GM21737 (cell line): ENCODE measurements at regions not wholly inside any gene's neighbourhood (a gene's known extent, or its start where the extent isn't known, plus 50 kb on each side); places are given as distances from the start of the nearest gene placed in this dataset.
"Not testable (repeated sequence)": the region's sequence is repeated elsewhere in the genome, so short reads cannot be mapped to it uniquely, and the experiment has no call there.

Source experiments
- ATAC-seq: cut with Tn5 transposase; IDR thresholded peaks from one replicate; pipeline ENCODE4 v1.9.1; 2021; ENCODE audit warnings: mild to moderate bottlenecking, moderate library complexity; ENCODE audit not compliant: unreplicated experiment

- no peak for ATAC-seq
Observed at GRCh38 chr21:25171438-25171837, 435.8 kb downstream of the MRPL39 start.

GRCh38 chr21:25170681-25171080, 436.6 kb downstream of the MRPL39 start:
- no peak for ATAC-seq

DNA sequence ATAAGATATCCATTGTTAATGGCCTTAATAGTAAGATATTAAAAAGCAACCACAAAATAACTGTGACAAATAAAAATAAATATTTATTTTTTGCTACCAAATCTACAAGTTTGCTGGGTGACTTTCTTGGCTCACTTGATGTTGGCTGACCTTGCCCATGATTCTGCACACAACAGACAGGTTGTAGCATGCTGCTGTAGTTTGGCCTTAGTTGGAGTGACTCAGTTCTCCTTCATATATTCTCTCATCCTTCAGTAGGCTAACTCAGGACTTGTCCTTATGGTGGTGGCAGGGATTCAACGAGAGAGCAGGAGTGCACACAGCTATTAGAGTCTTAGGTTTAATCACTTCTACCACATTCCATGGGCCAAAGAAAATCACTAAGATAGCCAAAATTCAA, 437.9 kb downstream of the MRPL39 start:
- no peak for ATAC-seq

DNA sequence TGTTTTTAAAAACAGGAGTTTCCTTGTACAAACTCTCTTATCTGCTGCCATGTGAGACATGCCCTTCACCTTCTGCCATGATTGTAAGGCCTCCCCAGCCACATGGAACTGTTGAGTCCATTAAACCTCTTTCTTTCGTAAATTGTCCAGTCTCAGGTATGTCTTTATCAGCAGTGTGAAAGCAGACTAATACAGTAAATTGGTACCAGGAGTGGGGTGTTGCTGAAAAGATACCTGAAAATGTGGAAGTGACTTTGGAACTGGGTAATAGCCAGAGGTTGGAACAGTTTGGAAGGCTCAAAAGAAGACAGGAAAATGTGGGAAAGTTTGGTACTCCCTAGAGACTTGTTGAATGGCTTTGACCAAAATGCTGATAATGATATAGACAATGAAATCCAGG, 440.4 kb downstream of the MRPL39 start:
- not testable (repeated sequence) for ATAC-seq

DNA sequence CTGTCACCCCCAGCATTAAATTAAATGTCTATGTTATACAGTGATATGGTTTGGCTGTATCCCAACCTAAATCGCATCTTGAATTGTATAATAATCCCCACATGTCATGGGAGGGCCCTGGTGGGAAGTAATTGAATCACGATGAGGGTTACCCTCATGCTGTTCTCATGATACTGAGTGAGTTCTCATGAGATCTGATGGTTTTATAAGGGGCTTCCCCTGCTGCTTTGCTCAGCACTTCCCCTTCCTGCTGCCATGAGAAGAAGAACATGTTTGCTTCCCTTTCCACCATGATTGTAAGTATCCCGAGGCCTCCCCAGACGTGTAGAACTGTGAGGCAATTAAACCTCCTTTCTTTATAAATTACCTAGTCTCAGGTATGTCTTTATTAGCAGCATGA, 445.7 kb downstream of the MRPL39 start:
- no peak for ATAC-seq

DNA sequence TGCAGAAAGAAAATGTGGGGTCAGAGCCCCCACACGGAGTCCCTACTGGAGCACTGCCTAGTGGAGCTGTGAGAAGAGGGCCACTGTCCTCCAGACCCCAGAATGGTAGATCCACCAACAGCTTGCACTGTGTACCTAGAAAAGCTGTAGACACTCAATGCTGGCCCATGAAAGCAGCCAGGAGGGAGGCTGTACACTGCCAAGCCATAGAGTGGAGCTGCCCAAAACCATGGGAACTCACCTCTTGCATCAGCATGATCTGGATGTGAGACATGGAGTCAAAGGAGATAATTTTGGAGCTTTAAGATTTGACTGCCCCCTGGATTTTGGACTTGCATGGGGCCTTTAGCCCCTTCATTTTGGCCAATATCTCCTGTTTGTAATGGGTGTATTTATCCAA, 452.3 kb downstream of the MRPL39 start:
- not testable (repeated sequence) for ATAC-seq

GRCh38 chr21:25149022-25149421, 458.3 kb downstream of the MRPL39 start:
- ATAC-seq = no peak

DNA sequence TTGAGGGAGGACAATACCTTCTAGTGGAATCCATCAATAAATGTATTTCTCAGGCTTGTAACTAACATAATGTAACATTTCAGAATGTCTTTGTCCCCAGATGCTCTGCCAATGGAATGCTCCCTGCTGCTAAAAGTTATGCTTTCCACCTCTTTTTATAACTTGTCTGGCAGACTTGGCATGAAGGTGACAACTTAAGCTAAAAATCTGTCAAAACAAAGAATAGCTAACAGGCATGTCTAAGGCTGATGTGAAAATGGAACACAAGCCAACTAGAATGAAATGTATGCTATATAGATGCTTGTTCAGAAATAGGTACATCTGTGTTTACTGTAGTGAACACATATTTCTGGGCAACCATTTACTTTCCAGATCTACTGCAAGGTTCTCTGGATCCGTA, 467.9 kb downstream of the MRPL39 start:
- ATAC-seq = no peak

- ATAC-seq = no peak
Observed at GRCh38 chr21:25133939-25134338, 473.3 kb downstream of the MRPL39 start.

DNA sequence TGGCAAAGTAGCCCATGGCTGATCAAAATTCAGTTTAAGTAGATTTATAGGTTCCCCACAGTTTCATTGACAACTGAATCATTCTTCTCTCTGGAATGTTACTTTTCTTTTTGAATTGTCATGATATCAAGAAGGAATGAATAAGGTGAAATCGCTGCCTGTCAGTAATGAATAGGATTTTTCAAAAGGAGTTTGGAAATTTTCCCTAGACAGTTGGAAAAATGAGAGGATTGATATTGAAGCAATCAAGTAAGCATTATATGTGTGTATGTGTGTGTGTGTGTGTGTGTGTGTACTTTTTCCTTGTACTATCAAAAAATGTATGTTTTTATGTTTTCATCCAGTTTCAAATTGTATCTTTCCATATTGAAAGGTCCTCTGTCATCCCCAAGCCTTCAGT, 479.5 kb downstream of the MRPL39 start:
- ATAC-seq = no peak

GRCh38 chr21:25127007-25127406, 480.3 kb downstream of the MRPL39 start:
- no peak for ATAC-seq

- no peak for ATAC-seq
Observed at GRCh38 chr21:25126564-25126963, 480.7 kb downstream of the MRPL39 start.

DNA sequence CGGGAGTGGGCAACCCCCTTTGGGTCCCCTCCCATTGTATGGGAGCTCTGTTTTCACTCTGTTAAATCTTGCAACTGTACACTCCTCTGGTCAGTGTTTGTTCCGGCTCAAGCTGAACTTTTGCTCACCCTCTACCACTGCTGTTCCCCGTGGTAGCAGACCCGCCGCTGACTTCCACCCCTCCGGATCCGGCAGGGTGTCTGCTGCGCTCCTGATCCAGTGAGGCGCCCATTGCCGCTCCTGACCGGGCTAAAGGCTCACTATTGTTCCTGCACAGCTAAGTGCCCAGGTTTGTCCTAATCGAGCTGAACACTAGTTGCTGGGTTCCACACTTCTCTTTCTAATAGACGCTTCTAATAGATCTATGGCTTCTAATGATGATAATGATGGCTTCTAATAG, 488.6 kb downstream of the MRPL39 start:
- no peak for ATAC-seq

- ATAC-seq = no peak
Observed at GRCh38 chr21:25115021-25115420, 492.3 kb downstream of the MRPL39 start.

- no peak for ATAC-seq
Observed at GRCh38 chr21:25107708-25108107, 499.6 kb downstream of the MRPL39 start.

- no peak for ATAC-seq
Observed at GRCh38 chr21:25103500-25104207, 503.6 kb downstream of the MRPL39 start.

GRCh38 chr21:25097648-25098047, 509.6 kb downstream of the MRPL39 start:
- no peak for ATAC-seq

- ATAC-seq = no peak
Observed at GRCh38 chr21:25094695-25095094, 512.6 kb downstream of the MRPL39 start.

GRCh38 chr21:25092441-25093011, 514.8 kb downstream of the MRPL39 start:
- ATAC-seq = no peak

DNA sequence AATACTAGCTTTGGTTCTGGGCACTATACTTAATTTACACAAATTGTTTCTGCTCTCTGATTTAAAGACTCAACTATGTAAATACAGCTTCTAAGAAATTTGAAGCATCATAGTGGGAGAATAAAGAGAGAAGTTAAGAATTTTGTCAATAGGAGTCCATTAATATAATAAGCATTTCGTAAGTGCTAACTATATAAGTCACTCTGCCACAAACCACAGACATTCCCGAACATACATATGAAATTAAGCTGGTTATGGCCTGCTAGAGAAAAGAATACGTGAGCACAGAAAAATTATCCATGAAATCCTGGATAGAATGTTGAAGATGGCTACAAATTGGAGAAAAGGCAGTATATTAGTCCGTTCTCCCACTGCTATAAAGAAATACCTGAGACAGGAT, 526.2 kb downstream of the MRPL39 start:
- no peak for ATAC-seq

DNA sequence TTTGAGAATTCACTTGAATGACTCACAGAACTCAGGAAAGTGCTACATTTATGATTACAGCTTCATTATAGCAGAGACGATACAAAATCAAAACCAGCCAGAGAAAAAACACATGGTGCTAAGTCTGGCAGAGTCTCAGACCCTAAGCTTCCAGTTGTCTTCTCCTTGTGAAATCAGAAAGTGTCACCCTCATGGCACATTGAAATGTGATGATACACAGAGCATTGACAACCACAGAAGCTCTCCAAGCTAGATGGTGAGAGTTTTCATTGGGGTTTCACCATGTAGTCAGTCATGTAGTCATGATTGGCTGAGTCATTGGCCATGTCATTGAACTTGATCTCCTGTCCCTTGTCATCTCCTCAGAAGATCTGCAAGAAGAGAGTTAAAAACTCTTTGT, 526.6 kb downstream of the MRPL39 start:
- no peak for ATAC-seq

- no peak for ATAC-seq
Observed at GRCh38 chr21:25080141-25080540, 527.1 kb downstream of the MRPL39 start.

GRCh38 chr21:25079053-25079452, 528.2 kb downstream of the MRPL39 start:
- ATAC-seq = no peak
